ENCODE measurements at regions not wholly inside any gene's neighbourhood (a gene's known extent, or its start where the extent isn't known, plus 50 kb on each side); places are given as distances from the start of the nearest gene placed in this dataset.

GRCh38 chr9:21685502-21685901 is 116.9 kb upstream of the MTAP start:
- no peaks in the 10 kb centered on the region for H3K36me3 Mint-ChIP-seq
- peaks cover 12% of the 10 kb centered on the region for H3K4me1 Mint-ChIP-seq
- H3K9me3 Mint-ChIP-seq, result no peaks in the 10 kb centered on the region
- DNase-seq, result no peak
- no peak overlapping the region for H3K4me3 Mint-ChIP-seq
- POLR2A ChIA-PET, result no interaction called here
- no peak overlapping the region for H3K27ac Mint-ChIP-seq
- ATAC-seq (ENCODE audit: low read depth), result no peak
- peaks cover 1% of the 10 kb centered on the region for H3K27me3 Mint-ChIP-seq

- ATAC-seq (ENCODE audit: low read depth) (no peak), DNase-seq (no peak)
- H3K36me3 Mint-ChIP-seq, result no peaks in the 10 kb centered on the region
- H3K27ac Mint-ChIP-seq, result no peak overlapping the region
- no peak overlapping the region for H3K4me3 Mint-ChIP-seq
- H3K9me3 Mint-ChIP-seq, result no peaks in the 10 kb centered on the region
- POLR2A ChIA-PET, result no interaction called here
- H3K27me3 Mint-ChIP-seq, result no peaks in the 10 kb centered on the region
- H3K4me1 Mint-ChIP-seq, result peaks cover 12% of the 10 kb centered on the region
Observed at GRCh38 chr9:21686738-21687137, 115.7 kb upstream of the MTAP start.

- H3K4me3 Mint-ChIP-seq, result no peak overlapping the region
- no peaks in the 10 kb centered on the region for H3K9me3 Mint-ChIP-seq
- H3K4me1 Mint-ChIP-seq, result peaks cover 12% of the 10 kb centered on the region
- no peaks in the 10 kb centered on the region for H3K27me3 Mint-ChIP-seq
- H3K36me3 Mint-ChIP-seq, result no peaks in the 10 kb centered on the region
- no peak overlapping the region for H3K27ac Mint-ChIP-seq
- DNase-seq (no peak), ATAC-seq (ENCODE audit: low read depth) (no peak)
- POLR2A ChIA-PET, result no interaction called here
Observed at GRCh38 chr9:21687351-21687750, 115.1 kb upstream of the MTAP start.

GRCh38 chr9:21688108-21689102 is 114.0 kb upstream of the MTAP start:
- Mint-ChIP-seq H3K4me1 (peaks cover 12% of the 10 kb centered on the region), H3K27me3 (peaks cover 3% of the 10 kb centered on the region), H3K36me3 (no peaks in the 10 kb centered on the region), H3K27ac (no peak overlapping the region), H3K4me3 (no peak overlapping the region), H3K9me3 (no peaks in the 10 kb centered on the region)
- no peak for DNase-seq
- POLR2A ChIA-PET, result no interaction called here
- no peak for ATAC-seq (ENCODE audit: low read depth)

- H3K4me1 Mint-ChIP-seq, result peaks cover 7% of the 10 kb centered on the region
- DNase-seq (no peak), ATAC-seq (ENCODE audit: low read depth) (no peak)
- no peak overlapping the region for H3K27ac Mint-ChIP-seq
- no peaks in the 10 kb centered on the region for H3K9me3 Mint-ChIP-seq
- peaks cover 3% of the 10 kb centered on the region for H3K27me3 Mint-ChIP-seq
- no peak overlapping the region for H3K4me3 Mint-ChIP-seq
- POLR2A ChIA-PET, result no interaction called here
- H3K36me3 Mint-ChIP-seq, result no peaks in the 10 kb centered on the region
Observed at GRCh38 chr9:21689854-21690253, 112.6 kb upstream of the MTAP start.

- DNase-seq (no peak), ATAC-seq (ENCODE audit: low read depth) (no peak)
- Mint-ChIP-seq H3K27ac (no peak overlapping the region), H3K4me3 (no peak overlapping the region), H3K27me3 (peaks cover 3% of the 10 kb centered on the region), H3K9me3 (no peaks in the 10 kb centered on the region), H3K36me3 (no peaks in the 10 kb centered on the region), H3K4me1 (peaks cover 2% of the 10 kb centered on the region)
- POLR2A ChIA-PET, result no interaction called here
Observed at GRCh38 chr9:21690561-21690960, 111.9 kb upstream of the MTAP start.

GRCh38 chr9:21692390-21692789 is 110.0 kb upstream of the MTAP start:
- no peak overlapping the region for H3K4me3 Mint-ChIP-seq
- peaks cover 2% of the 10 kb centered on the region for H3K4me1 Mint-ChIP-seq
- no peak overlapping the region for H3K27ac Mint-ChIP-seq
- no peaks in the 10 kb centered on the region for H3K9me3 Mint-ChIP-seq
- POLR2A ChIA-PET, result no interaction called here
- H3K36me3 Mint-ChIP-seq, result peaks cover 1% of the 10 kb centered on the region
- DNase-seq (no peak), ATAC-seq (ENCODE audit: low read depth) (no peak)
- peaks cover 3% of the 10 kb centered on the region for H3K27me3 Mint-ChIP-seq

GRCh38 chr9:21694424-21694823 is 108.0 kb upstream of the MTAP start:
- no peaks in the 10 kb centered on the region for H3K4me1 Mint-ChIP-seq
- H3K36me3 Mint-ChIP-seq, result peaks cover 7% of the 10 kb centered on the region
- POLR2A ChIA-PET, result no interaction called here
- peaks cover 2% of the 10 kb centered on the region for H3K9me3 Mint-ChIP-seq
- no peak overlapping the region for H3K4me3 Mint-ChIP-seq
- no peak overlapping the region for H3K27ac Mint-ChIP-seq
- no peak for DNase-seq
- no peak for ATAC-seq (ENCODE audit: low read depth)
- H3K27me3 Mint-ChIP-seq, result peaks cover 3% of the 10 kb centered on the region

GRCh38 chr9:21695443-21695842 is 107.0 kb upstream of the MTAP start:
- ATAC-seq (ENCODE audit: low read depth) (no peak), DNase-seq (no peak)
- H3K27ac Mint-ChIP-seq, result no peak overlapping the region
- no peaks in the 10 kb centered on the region for H3K4me1 Mint-ChIP-seq
- peaks cover 3% of the 10 kb centered on the region for H3K27me3 Mint-ChIP-seq
- peaks cover 2% of the 10 kb centered on the region for H3K9me3 Mint-ChIP-seq
- peaks cover 7% of the 10 kb centered on the region for H3K36me3 Mint-ChIP-seq
- POLR2A ChIA-PET, result no interaction called here
- H3K4me3 Mint-ChIP-seq, result no peak overlapping the region

- Mint-ChIP-seq H3K27me3 (peaks cover 3% of the 10 kb centered on the region), H3K27ac (no peak overlapping the region), H3K4me1 (no peaks in the 10 kb centered on the region), H3K4me3 (no peak overlapping the region), H3K36me3 (peaks cover 7% of the 10 kb centered on the region), H3K9me3 (peaks cover 2% of the 10 kb centered on the region)
- POLR2A ChIA-PET, result no interaction called here
- DNase-seq, result no peak
- ATAC-seq (ENCODE audit: low read depth), result no peak
Observed at GRCh38 chr9:21695874-21696341, 106.5 kb upstream of the MTAP start.

- no peak overlapping the region for H3K27ac Mint-ChIP-seq
- no peak for ATAC-seq (ENCODE audit: low read depth)
- no peak for DNase-seq
Observed at GRCh38 chr9:21696411-21696871, 106.0 kb upstream of the MTAP start.

GRCh38 chr9:21708260-21708711 is 94.2 kb upstream of the MTAP start:
- ATAC-seq (ENCODE audit: low read depth), result no peak
- Mint-ChIP-seq H3K27ac (no peak overlapping the region), H3K4me1 (peaks cover 9% of the 10 kb centered on the region), H3K4me3 (no peak overlapping the region), H3K27me3 (no peaks in the 10 kb centered on the region), H3K36me3 (no peaks in the 10 kb centered on the region), H3K9me3 (no peaks in the 10 kb centered on the region)
- POLR2A ChIA-PET, result interaction anchor here (0.6 to 0.9 kb wide), 2 partner anchors 149 to 468 kb away, joined by 3 read pairs; no protein-coding TSS in a partner anchor
- DNase-seq, result no peak

More at GRCh38 chr9:21696411-21696871, 106.0 kb upstream of the MTAP start:
- Mint-ChIP-seq H3K9me3 (peaks cover 2% of the 10 kb centered on the region), H3K4me1 (no peaks in the 10 kb centered on the region), H3K36me3 (peaks cover 7% of the 10 kb centered on the region), H3K4me3 (no peak overlapping the region), H3K27me3 (peaks cover 3% of the 10 kb centered on the region)
- POLR2A ChIA-PET, result no interaction called here

GRCh38 chr9:21708856-21709255 is 93.6 kb upstream of the MTAP start:
- POLR2A ChIA-PET, result interaction anchor here (0.6 to 0.9 kb wide), 2 partner anchors 48 to 149 kb away, joined by 3 read pairs; no protein-coding TSS in a partner anchor
- Mint-ChIP-seq H3K27me3 (no peaks in the 10 kb centered on the region), H3K27ac (no peak overlapping the region), H3K4me3 (no peak overlapping the region), H3K4me1 (peaks cover 9% of the 10 kb centered on the region), H3K36me3 (no peaks in the 10 kb centered on the region), H3K9me3 (no peaks in the 10 kb centered on the region)
- DNase-seq, result no peak
- ATAC-seq (ENCODE audit: low read depth), result no peak
